SJCRH30 (cell line): ENCODE measurements at regions not wholly inside any gene's neighbourhood (a gene's known extent, or its start where the extent isn't known, plus 50 kb on each side); places are given as distances from the start of the nearest gene placed in this dataset.

Experiments
- DNase-seq, 2 experiments: peaks; one replicate each; pipeline ENCODE4 v3.0.0-alpha.2; 2015 to 2020
- H3K27ac ChIP-seq: fragments of 250-450 bp; sonication (Bioruptor Pico); 2 replicates; pipeline ENCODE4 v1.5.1; 2020; ENCODE audit warnings: mild to moderate bottlenecking, moderate library complexity
- H3K27me3 ChIP-seq: fragments of 250-450 bp; sonication (Bioruptor Pico); 2 replicates; pipeline ENCODE4 v1.5.1; 2020; ENCODE audit warnings: mild to moderate bottlenecking, moderate library complexity
- H3K36me3 ChIP-seq: fragments of 250-450 bp; sonication (Bioruptor Pico); 2 replicates; pipeline ENCODE4 v1.5.1; 2020; ENCODE audit warnings: mild to moderate bottlenecking, moderate library complexity
- H3K4me1 ChIP-seq: fragments of 250-450 bp; sonication (Bioruptor Pico); 2 replicates; pipeline ENCODE4 v1.5.1; 2020; ENCODE audit warnings: mild to moderate bottlenecking, moderate library complexity
- H3K4me3 ChIP-seq: fragments of 250-450 bp; sonication (Bioruptor Pico); 2 replicates; pipeline ENCODE4 v1.5.1; 2020; ENCODE audit warnings: mild to moderate bottlenecking, moderate library complexity
- H3K9me3 ChIP-seq: fragments of 250-450 bp; sonication (Bioruptor Pico); replicated peaks from 2 replicates; pipeline ENCODE4 v1.5.1; 2020; ENCODE audit warnings: mild to moderate bottlenecking, moderate library complexity

DNA sequence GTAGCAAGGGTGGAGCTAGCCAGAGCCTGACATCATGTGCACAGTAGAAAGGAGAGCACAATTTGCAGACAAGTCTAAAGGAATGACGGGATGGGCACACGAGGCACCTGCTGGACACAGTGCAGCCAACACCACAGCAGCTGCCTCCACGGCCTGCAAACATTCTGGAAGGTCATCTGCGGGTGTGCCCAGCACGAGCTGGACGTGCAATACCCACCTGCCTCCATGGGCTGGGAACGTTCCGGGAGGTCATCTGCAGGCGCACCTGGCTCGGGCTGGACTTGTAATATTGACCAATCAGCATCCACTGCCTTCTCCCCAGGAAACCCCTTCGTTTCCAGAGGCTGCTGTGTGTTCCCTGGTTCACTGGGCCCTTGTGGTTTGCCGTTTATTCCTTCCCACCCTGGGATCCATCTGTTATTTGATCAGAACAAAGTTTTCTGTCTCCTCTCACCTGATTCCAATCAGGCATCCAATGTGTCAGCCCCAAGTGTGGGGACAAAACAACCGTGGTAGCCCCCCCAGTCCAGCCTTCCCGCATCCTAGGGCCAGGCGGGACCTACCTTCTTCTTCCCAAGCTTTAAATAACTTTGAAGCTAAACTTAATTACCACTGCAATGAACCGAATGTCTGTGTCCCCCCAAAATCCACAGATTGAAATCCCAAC is 243.4 kb upstream of the PPP2R2D start:
- Histone ChIP-seq H3K36me3 (no peaks in the 10 kb centered on the region), H3K4me3 (no peak overlapping the region), H3K27ac (no peak overlapping the region), H3K27me3 (no peaks in the 10 kb centered on the region), H3K4me1 (no peaks in the 10 kb centered on the region), H3K9me3 (no peaks in the 10 kb centered on the region)
- no peak for DNase-seq

DNA sequence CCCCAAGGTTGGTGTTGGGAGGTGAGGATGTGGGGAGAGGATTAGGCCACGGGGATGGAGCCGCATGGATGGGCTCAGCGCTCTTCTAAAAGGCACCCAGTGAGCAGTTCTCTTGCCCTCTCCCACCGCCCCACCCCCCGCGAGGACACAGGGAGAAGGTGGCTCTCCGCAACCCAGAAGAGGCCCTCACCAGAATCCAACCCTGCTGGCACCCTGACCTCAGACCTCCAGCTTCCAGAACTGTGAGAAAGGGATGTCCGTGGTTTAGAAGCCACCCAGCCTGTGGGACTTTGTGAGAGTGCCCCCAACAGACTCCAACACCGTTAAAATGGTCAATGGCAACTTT is 242.8 kb upstream of the PPP2R2D start:
- H3K27me3 ChIP-seq: no peaks in the 10 kb centered on the region
- H3K36me3 ChIP-seq: no peaks in the 10 kb centered on the region
- no peak for DNase-seq
- H3K27ac ChIP-seq: no peak overlapping the region
- no peaks in the 10 kb centered on the region for H3K4me1 ChIP-seq
- H3K4me3 ChIP-seq: no peak overlapping the region
- no peaks in the 10 kb centered on the region for H3K9me3 ChIP-seq

DNA sequence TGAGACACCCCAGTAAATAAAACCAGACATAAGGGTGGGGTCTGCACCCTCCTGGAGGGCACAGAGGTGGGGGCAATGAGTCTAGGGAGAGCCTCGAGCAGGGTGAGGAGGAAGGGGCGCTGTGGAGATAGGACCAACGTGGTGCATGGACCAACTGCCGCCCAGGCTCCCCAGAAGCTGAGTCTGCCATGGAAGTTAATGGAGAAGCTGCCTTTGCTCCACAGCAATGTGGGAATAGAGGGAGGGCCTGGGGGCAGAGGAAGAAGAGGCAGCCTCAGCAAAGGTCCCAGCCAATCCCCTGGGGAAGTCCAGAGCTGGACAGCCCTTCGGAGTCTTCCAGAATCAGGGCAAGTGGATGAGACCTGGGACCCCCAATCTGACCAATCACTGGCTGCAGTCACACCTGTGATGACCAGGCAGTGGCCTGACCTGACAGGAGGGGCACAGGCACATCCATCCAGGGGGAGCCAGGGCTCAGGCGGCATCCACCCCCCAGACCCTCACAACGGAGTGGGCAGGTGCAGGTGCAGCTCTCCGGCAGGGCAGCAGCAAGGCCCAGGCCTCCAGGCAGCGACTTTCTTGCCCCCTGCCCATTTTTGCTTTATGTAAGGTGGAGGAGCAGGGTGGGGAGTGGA is 242.2 kb upstream of the PPP2R2D start:
- no peaks in the 10 kb centered on the region for H3K27me3 ChIP-seq
- no peak overlapping the region for H3K4me3 ChIP-seq
- H3K27ac ChIP-seq: no peak overlapping the region
- DNase-seq: no peak
- H3K36me3 ChIP-seq: no peaks in the 10 kb centered on the region
- no peaks in the 10 kb centered on the region for H3K4me1 ChIP-seq
- H3K9me3 ChIP-seq: no peaks in the 10 kb centered on the region

DNA sequence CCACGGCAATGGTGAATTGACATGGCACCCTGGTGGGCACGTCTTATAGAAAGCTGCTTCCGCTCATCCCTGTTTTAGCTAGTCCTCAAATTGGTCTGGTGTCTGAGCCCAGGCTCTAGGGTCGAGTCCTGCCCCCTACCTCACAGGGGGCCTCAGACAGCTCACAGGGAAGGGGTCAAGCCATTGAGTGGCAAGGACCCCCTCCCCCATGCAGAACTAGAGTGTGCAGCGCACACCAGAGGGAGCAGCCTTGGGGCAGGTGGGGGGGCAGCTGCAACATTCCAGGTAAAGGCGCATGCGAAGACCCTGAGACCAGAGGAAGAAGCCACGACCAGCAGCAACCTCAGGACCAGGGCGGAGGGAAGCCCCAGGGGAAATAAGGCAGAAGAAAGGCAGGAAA is 240.4 kb upstream of the PPP2R2D start:
- Histone ChIP-seq H3K4me1 (no peaks in the 10 kb centered on the region), H3K9me3 (no peaks in the 10 kb centered on the region), H3K36me3 (no peaks in the 10 kb centered on the region), H3K27me3 (no peaks in the 10 kb centered on the region), H3K27ac (no peak overlapping the region), H3K4me3 (no peak overlapping the region)
- no peak for DNase-seq

GRCh38 chr10:131662851-131663250 is 238.0 kb upstream of the PPP2R2D start:
- no peak for DNase-seq
- H3K4me3 ChIP-seq: no peak overlapping the region
- no peaks in the 10 kb centered on the region for H3K36me3 ChIP-seq
- no peaks in the 10 kb centered on the region for H3K4me1 ChIP-seq
- H3K9me3 ChIP-seq: no peaks in the 10 kb centered on the region
- H3K27me3 ChIP-seq: no peaks in the 10 kb centered on the region
- H3K27ac ChIP-seq: no peak overlapping the region

- Histone ChIP-seq H3K27ac (no peak overlapping the region), H3K4me3 (no peak overlapping the region), H3K4me1 (no peaks in the 10 kb centered on the region), H3K9me3 (no peaks in the 10 kb centered on the region), H3K27me3 (no peaks in the 10 kb centered on the region), H3K36me3 (no peaks in the 10 kb centered on the region)
- no peak for DNase-seq
Observed at GRCh38 chr10:131663351-131663750, 237.5 kb upstream of the PPP2R2D start.

- Histone ChIP-seq H3K9me3 (no peaks in the 10 kb centered on the region), H3K4me3 (no peak overlapping the region), H3K27me3 (no peaks in the 10 kb centered on the region), H3K4me1 (no peaks in the 10 kb centered on the region), H3K27ac (no peak overlapping the region), H3K36me3 (no peaks in the 10 kb centered on the region)
- DNase-seq: no peak
Observed at GRCh38 chr10:131666091-131666490, 234.7 kb upstream of the PPP2R2D start.

DNA sequence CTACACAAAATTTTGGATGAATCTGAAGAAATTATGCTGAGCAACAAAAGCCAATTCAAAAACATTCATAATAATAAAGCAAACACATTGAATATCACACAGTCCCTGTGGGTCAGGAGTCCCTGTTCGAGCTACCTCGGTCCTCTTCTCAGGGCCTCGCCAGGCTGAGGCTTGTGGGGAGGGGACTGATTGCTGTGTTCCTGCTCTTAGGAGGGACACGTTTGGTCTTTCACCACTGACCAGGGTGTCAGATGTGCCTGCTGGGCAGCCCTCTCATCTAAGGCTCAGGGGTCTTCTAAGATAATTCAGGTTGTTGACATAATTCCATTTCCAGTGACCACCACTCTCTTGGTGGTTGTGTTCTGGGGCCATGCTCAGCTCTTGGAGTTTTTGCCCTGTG is 233.8 kb upstream of the PPP2R2D start:
- Histone ChIP-seq H3K27ac (no peak overlapping the region), H3K4me1 (no peaks in the 10 kb centered on the region), H3K36me3 (no peaks in the 10 kb centered on the region), H3K9me3 (no peaks in the 10 kb centered on the region), H3K4me3 (no peak overlapping the region), H3K27me3 (no peaks in the 10 kb centered on the region)
- DNase-seq: no peak

DNA sequence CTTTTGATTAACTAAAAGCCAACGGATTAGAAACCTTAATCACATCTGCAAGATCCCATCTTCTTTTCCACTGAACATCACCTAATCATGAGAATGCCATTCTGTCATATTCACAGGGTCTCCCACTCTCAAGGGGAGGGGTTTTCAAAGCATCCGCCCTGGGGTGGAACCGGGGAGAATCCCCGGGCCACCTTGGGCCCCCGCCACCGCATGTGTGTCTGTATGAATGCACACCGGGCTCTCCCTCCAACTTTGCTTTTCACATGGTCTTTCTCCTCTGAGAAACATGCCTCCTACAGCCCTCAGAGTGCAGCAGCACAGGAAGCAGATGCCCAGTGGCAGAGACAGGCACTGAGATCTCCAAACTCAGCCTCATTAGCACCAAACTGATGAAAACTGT is 233.2 kb upstream of the PPP2R2D start:
- H3K27me3 ChIP-seq: no peaks in the 10 kb centered on the region
- DNase-seq: no peak

GRCh38 chr10:131668903-131669302 is 231.9 kb upstream of the PPP2R2D start:
- H3K4me3 ChIP-seq: no peak overlapping the region
- H3K27ac ChIP-seq: no peak overlapping the region
- H3K4me1 ChIP-seq: no peaks in the 10 kb centered on the region
- no peaks in the 10 kb centered on the region for H3K36me3 ChIP-seq
- H3K9me3 ChIP-seq: no peaks in the 10 kb centered on the region
- no peak for DNase-seq
- no peaks in the 10 kb centered on the region for H3K27me3 ChIP-seq

More for the DNA sequence above, 233.2 kb upstream of the PPP2R2D start:
- Histone ChIP-seq H3K9me3 (no peaks in the 10 kb centered on the region), H3K4me3 (no peak overlapping the region), H3K4me1 (no peaks in the 10 kb centered on the region), H3K36me3 (no peaks in the 10 kb centered on the region), H3K27ac (no peak overlapping the region)

DNA sequence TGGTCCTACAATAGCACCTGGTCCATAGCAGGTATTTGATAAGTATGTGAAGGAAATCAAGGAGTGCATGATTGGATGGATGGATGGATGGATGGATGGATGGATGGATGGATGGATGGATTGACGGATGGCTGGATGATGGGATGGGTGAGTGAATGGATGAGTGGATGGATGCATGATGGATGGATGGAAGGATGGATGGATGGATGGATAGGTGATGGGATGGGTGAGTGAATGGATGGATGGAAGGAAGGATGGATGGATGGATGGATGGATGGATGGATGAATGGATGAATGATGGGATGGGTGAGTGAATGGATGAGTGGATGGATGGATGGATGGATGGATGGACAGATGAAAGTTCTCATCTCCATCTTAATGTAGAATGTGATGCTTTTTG is 231.0 kb upstream of the PPP2R2D start:
- Histone ChIP-seq H3K4me3 (no peak overlapping the region), H3K9me3 (no peaks in the 10 kb centered on the region), H3K27ac (no peak overlapping the region), H3K27me3 (no peaks in the 10 kb centered on the region), H3K36me3 (no peaks in the 10 kb centered on the region), H3K4me1 (no peaks in the 10 kb centered on the region)
- DNase-seq: no peak

DNA sequence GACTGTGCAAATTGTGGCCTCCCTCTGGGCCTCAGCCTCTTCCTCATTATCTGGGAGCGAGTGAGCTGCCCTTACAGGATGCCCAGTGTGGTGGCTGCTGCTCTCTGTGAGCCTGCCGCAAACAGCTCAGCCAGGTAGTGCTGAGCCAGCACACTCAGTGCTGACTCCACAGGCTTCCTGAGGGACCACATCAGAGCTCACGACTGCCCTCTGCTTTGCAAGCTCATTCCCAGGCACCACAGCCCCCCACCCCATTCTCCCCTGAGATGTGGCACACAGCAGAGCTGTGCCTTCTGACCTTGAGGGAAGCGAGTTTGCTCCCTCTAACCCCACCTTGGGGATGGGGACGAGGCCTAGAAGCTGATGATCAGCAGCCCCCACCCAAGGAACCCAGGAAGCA is 230.5 kb upstream of the PPP2R2D start:
- Histone ChIP-seq H3K36me3 (no peaks in the 10 kb centered on the region), H3K27me3 (no peaks in the 10 kb centered on the region), H3K4me1 (no peaks in the 10 kb centered on the region), H3K27ac (no peak overlapping the region), H3K9me3 (no peaks in the 10 kb centered on the region), H3K4me3 (no peak overlapping the region)
- no peak for DNase-seq

DNA sequence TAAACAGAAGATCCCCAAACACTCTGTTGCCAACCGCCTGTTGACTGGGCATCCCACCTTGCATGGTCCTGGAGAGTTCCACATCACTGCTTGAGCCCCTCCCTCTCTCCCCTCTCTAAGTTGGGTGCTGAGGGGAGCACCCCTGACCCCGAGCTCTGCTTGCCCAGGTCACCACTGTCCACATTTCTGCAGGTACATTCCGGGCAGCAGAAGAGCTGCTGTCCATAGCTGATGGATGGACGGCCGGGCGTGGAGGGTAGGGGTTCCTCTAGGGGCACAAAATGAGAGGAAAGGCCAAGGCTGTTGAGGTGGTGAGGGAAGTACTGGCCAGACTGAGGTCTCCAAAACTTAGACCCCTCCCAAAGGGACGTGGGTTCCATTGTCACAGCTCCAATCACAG is 227.4 kb upstream of the PPP2R2D start:
- Histone ChIP-seq H3K27me3 (no peaks in the 10 kb centered on the region), H3K4me3 (no peak overlapping the region), H3K9me3 (no peaks in the 10 kb centered on the region), H3K4me1 (no peaks in the 10 kb centered on the region), H3K36me3 (no peaks in the 10 kb centered on the region), H3K27ac (no peak overlapping the region)
- DNase-seq: no peak

GRCh38 chr10:131674130-131674529 is 226.7 kb upstream of the PPP2R2D start:
- H3K27ac ChIP-seq: no peak overlapping the region
- no peaks in the 10 kb centered on the region for H3K9me3 ChIP-seq
- no peaks in the 10 kb centered on the region for H3K36me3 ChIP-seq
- DNase-seq: no peak
- no peaks in the 10 kb centered on the region for H3K27me3 ChIP-seq
- H3K4me3 ChIP-seq: no peak overlapping the region
- H3K4me1 ChIP-seq: no peaks in the 10 kb centered on the region

GRCh38 chr10:131675104-131675503 is 225.7 kb upstream of the PPP2R2D start:
- Histone ChIP-seq H3K9me3 (no peaks in the 10 kb centered on the region), H3K27ac (no peak overlapping the region), H3K36me3 (no peaks in the 10 kb centered on the region), H3K27me3 (no peaks in the 10 kb centered on the region), H3K4me1 (no peaks in the 10 kb centered on the region), H3K4me3 (no peak overlapping the region)
- no peak for DNase-seq
